NCI-H524 (cell line): ENCODE measurements at regions not wholly inside any gene's neighbourhood (a gene's known extent, or its start where the extent isn't known, plus 50 kb on each side); places are given as distances from the start of the nearest gene placed in this dataset.
"Not testable (repeated sequence)": the region's sequence is repeated elsewhere in the genome, so short reads cannot be mapped to it uniquely, and the experiment has no call there.

Experiments used
- DNase-seq, 2 experiments: peaks; one replicate each; lab custom pipeline; 2025; lab: John Stamatoyannopoulos, UW

- not testable (repeated sequence) for DNase-seq
These were observed 54.9 kb upstream of the NBPF12 start for GRCh38 chr1:146883190-146883589.

- DNase-seq: not testable (repeated sequence)
These were observed 57.0 kb upstream of the NBPF12 start for GRCh38 chr1:146881096-146881495.

- not testable (repeated sequence) for DNase-seq
These were observed 74.3 kb upstream of the NBPF12 start for GRCh38 chr1:146863799-146864319.

- DNase-seq: not testable (repeated sequence)
These were observed 85.0 kb upstream of the NBPF12 start for GRCh38 chr1:146853147-146853546.

- not testable (repeated sequence) for DNase-seq
These were observed 87.7 kb upstream of the NBPF12 start for GRCh38 chr1:146850352-146850889.

GRCh38 chr1:146838725-146839124, 99.4 kb upstream of the NBPF12 start:
- DNase-seq: not testable (repeated sequence)

- not testable (repeated sequence) for DNase-seq
These were observed 111.2 kb upstream of the NBPF12 start for GRCh38 chr1:146826957-146827356.

- DNase-seq: not testable (repeated sequence)
These were observed 143.9 kb upstream of the NBPF12 start for GRCh38 chr1:146794236-146794635.

GRCh38 chr1:146792725-146793124, 145.4 kb upstream of the NBPF12 start:
- DNase-seq: not testable (repeated sequence)

GRCh38 chr1:146784212-146784940, 153.7 kb upstream of the NBPF12 start:
- not testable (repeated sequence) for DNase-seq

- not testable (repeated sequence) for DNase-seq
These were observed 156.9 kb upstream of the NBPF12 start for GRCh38 chr1:146781235-146781634.

- DNase-seq: not testable (repeated sequence)
These were observed 160.1 kb upstream of the NBPF12 start for GRCh38 chr1:146777826-146778602.

- not testable (repeated sequence) for DNase-seq
These were observed 163.1 kb upstream of the NBPF12 start for GRCh38 chr1:146774988-146775387.

- not testable (repeated sequence) for DNase-seq
These were observed 163.9 kb upstream of the NBPF12 start for GRCh38 chr1:146774271-146774670.

GRCh38 chr1:146771409-146771808, 166.7 kb upstream of the NBPF12 start:
- not testable (repeated sequence) for DNase-seq

GRCh38 chr1:146770998-146771397, 167.1 kb upstream of the NBPF12 start:
- not testable (repeated sequence) for DNase-seq

GRCh38 chr1:146763234-146763633, 174.9 kb upstream of the NBPF12 start:
- not testable (repeated sequence) for DNase-seq

- DNase-seq: not testable (repeated sequence)
These were observed 181.3 kb upstream of the NBPF12 start for GRCh38 chr1:146756858-146757257.

- not testable (repeated sequence) for DNase-seq
These were observed 189.4 kb upstream of the NBPF12 start for GRCh38 chr1:146748686-146749085.

- not testable (repeated sequence) for DNase-seq
These were observed 206.0 kb upstream of the NBPF12 start for GRCh38 chr1:146731981-146732680.

- DNase-seq: not testable (repeated sequence)
These were observed 208.3 kb upstream of the NBPF12 start for GRCh38 chr1:146729642-146730344.
